ENCODE measurements at regions not wholly inside any gene's neighbourhood (a gene's known extent, or its start where the extent isn't known, plus 50 kb on each side); places are given as distances from the start of the nearest gene placed in this dataset.

DNA sequence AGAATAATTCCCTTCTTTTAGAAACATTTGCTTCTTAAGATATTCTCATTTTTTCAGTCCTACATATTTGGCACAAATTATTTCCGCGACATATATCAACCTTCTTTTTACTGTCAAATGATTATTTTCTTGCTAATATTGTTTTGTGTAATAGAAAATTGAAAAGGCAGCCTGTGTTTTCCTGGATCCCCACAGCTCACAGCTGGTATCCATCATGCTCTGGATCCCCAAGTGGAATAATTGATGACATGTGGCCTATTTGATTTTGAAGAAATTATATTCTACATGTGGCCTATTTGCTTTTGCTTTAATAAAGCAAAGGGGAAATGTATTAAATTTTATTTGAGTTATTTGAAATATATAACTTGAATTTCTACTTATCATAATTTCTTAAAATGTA lies 199.4 kb upstream of the LUZP2 start:
- Histone ChIP-seq H3K36me3 (no peaks in the 10 kb centered on the region), H3K27ac (no peak overlapping the region), H3K4me3 (no peak overlapping the region), H3K9me3 (ENCODE audit: low read depth) (no peaks in the 10 kb centered on the region), H3K4me1 (ENCODE audit: low read depth) (peaks cover 9% of the 10 kb centered on the region), H3K27me3 (no peaks in the 10 kb centered on the region)
- DNase-seq (ENCODE audit: low read depth in 1 of 2, low spot score in 1 of 2), result no peak
- TF ChIP-seq, protein P1, sequence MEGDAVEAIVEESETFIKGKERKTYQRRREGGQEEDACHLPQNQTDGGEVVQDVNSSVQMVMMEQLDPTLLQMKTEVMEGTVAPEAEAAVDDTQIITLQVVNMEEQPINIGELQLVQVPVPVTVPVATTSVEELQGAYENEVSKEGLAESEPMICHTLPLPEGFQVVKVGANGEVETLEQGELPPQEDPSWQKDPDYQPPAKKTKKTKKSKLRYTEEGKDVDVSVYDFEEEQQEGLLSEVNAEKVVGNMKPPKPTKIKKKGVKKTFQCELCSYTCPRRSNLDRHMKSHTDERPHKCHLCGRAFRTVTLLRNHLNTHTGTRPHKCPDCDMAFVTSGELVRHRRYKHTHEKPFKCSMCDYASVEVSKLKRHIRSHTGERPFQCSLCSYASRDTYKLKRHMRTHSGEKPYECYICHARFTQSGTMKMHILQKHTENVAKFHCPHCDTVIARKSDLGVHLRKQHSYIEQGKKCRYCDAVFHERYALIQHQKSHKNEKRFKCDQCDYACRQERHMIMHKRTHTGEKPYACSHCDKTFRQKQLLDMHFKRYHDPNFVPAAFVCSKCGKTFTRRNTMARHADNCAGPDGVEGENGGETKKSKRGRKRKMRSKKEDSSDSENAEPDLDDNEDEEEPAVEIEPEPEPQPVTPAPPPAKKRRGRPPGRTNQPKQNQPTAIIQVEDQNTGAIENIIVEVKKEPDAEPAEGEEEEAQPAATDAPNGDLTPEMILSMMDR (IDR thresholded peaks at IDR 0.05; ENCODE audit: low read depth, low read length), result no peak

DNA sequence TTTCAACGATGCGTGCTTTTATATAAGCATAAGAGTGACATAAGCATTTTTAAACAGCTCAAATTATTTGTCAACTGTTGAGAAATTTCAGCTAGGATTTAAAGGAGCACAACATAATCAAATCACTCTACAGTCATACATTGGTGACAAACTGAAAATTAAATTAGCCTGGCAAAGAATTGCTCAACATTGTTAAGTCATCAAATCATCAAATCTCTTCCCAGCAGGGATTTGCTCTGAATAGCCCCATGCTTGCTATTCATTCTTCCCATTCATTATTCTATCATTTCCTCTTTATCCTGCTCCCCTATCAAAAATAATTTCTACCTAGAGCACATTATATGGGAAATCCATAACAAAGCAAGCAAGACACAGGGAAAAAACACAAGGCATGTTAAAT lies 198.7 kb upstream of the LUZP2 start:
- no peak for DNase-seq (ENCODE audit: low read depth in 1 of 2, low spot score in 1 of 2)
- Histone ChIP-seq H3K9me3 (ENCODE audit: low read depth) (no peaks in the 10 kb centered on the region), H3K4me1 (ENCODE audit: low read depth) (peaks cover 9% of the 10 kb centered on the region), H3K27ac (no peak overlapping the region), H3K36me3 (no peaks in the 10 kb centered on the region), H3K4me3 (no peak overlapping the region), H3K27me3 (no peaks in the 10 kb centered on the region)
- TF ChIP-seq, protein P1 (IDR thresholded peaks at IDR 0.05; ENCODE audit: low read depth, low read length), result no peak

DNA sequence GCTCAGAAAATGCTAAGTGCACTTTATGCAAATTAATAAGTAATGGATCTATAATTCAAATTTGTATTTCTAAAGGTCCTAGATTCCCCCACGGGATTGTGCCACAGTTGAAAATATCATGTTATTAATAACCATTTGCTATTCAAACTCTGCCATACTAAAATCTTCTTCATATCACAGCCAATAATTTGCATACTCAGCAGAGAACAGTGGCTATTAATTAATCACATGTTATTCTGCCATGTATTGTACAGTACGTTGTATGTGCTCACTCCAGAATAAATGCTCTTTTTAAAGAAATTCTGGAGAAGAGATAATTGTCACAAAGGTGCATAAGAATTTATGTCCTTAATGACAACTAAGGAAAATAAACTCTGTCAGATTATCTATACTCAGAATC lies 184.9 kb upstream of the LUZP2 start:
- DNase-seq (ENCODE audit: low read depth in 1 of 2, low spot score in 1 of 2), result no peak
- H3K4me3 ChIP-seq, result no peak overlapping the region
- H3K27me3 ChIP-seq, result no peaks in the 10 kb centered on the region
- H3K4me1 ChIP-seq (ENCODE audit: low read depth), result no peaks in the 10 kb centered on the region
- no peak overlapping the region for H3K27ac ChIP-seq
- H3K36me3 ChIP-seq, result no peaks in the 10 kb centered on the region
- TF ChIP-seq, protein P1 (IDR thresholded peaks at IDR 0.05; ENCODE audit: low read depth, low read length), result no peak
- no peaks in the 10 kb centered on the region for H3K9me3 ChIP-seq (ENCODE audit: low read depth)

DNA sequence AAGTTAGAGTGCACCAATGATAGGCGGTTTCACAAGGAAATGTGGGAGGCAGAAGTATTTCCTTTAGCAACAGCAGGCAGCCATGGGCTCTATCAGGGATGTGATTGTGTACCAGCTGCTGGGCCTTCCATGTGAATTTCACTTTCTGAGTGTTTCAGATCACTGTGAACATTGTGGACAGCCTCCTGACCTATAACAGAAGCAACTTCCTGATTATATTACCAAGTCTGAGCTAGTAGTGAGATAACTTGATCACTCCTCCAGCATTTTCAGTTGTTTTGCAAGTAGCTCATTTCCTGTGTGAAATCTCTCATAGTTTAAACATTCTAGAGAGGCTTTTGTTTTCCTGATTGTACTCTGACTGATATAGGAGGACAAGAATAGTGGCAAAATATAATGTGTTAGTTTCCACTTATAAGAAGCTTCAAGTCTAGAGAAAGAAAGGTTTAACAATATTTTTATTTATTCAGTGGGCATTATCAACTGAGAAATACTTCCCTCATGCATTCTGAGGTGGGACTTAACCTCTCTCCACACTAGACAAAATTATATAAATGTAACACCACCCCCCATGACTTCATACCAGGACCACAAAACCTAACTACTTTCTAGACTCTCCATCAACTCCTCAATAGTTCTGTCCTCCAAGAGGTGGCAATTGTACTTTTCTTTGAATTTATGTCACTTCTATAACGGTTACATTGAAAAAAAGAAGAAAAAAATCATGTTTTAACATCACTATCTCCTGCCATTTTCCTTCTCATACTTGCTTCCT lies 184.2 kb upstream of the LUZP2 start:
- no peaks in the 10 kb centered on the region for H3K9me3 ChIP-seq (ENCODE audit: low read depth)
- TF ChIP-seq, protein P1 (IDR thresholded peaks at IDR 0.05; ENCODE audit: low read depth, low read length), result no peak
- peak in 1 of 2 donors; percentile 94 for DNase-seq (ENCODE audit: low read depth in 1 of 2, low spot score in 1 of 2)
- no peak overlapping the region for H3K4me3 ChIP-seq
- H3K27me3 ChIP-seq, result no peaks in the 10 kb centered on the region
- no peaks in the 10 kb centered on the region for H3K36me3 ChIP-seq
- H3K4me1 ChIP-seq (ENCODE audit: low read depth), result no peaks in the 10 kb centered on the region
- H3K27ac ChIP-seq, result no peak overlapping the region

DNA sequence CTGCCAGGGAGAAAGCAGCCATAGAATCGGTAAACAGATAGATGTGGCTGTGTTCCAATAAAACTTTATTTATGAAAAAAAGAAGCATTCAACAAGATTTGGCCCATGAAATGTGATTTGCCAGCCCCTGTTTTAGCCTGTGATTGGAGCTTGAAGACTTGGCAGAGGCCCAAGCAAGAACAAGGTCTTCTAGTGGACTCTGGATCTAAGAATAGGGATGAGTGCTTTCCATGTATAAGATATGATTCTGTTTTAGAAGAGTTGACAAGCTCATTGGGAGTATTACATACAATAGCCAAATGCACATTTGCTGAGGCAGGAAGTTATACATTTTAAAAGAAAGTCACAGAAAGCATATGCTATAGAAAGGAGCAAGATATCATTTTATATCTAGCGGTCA lies 175.6 kb upstream of the LUZP2 start:
- Histone ChIP-seq H3K4me3 (no peak overlapping the region), H3K4me1 (ENCODE audit: low read depth) (no peaks in the 10 kb centered on the region), H3K36me3 (no peaks in the 10 kb centered on the region), H3K9me3 (ENCODE audit: low read depth) (no peaks in the 10 kb centered on the region), H3K27me3 (no peaks in the 10 kb centered on the region), H3K27ac (no peak overlapping the region)
- DNase-seq (ENCODE audit: low read depth in 1 of 2, low spot score in 1 of 2), result peak in 1 of 2 donors; percentile 23
- TF ChIP-seq, protein P1 (IDR thresholded peaks at IDR 0.05; ENCODE audit: low read depth, low read length), result no peak

Measured in cardiac muscle cell (in vitro differentiated cells and primary cell).